ENCODE measurements at regions not wholly inside any gene's neighbourhood (a gene's known extent, or its start where the extent isn't known, plus 50 kb on each side); places are given as distances from the start of the nearest gene placed in this dataset.

DNA sequence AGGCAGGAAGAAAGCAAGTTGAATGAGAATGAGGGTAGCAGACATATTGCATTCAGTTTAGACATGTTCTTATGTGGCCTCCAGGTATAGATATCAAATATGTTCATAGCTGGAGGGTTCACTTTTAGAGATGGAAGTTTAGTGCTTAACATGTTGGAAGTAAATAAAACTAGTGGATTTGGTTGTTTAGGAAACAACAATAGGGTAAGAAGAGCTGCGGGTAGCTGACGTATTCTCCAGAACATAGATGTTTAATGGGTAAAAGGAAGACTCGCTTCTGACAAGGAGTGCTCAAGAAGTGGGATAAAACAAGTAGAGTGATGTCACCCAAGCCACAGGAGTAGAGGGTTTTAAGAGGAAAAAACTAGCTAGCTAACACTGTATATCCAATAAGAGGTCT is 128.4 kb upstream of the COL21A1 start:
- no peak for DNase-seq

DNA sequence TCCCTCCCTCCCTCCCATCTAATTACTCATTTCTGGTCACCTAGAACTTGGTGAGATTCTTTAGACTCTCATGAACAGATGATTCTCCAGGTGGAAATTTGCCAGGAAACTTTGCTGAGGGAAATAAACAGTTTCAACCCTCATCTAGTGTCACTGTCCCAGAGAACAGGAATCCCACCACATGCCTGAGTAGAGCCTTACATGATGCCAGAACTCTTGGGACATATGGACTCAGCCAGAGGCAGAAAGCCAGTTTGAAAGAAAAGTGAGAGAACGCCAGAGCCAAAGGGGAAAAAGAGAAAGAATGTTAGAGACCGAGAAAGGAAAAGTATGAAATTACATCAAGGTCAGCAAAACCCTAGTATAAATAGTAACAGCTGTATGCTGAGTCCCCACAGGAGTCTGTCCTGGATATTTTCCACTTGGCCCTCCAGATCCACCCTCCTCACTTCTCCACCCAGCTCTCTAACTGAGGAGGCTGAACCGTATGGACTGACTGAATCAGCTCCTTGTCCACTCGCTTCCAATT is 127.5 kb upstream of the COL21A1 start:
- peak; percentile 20 for DNase-seq

DNA sequence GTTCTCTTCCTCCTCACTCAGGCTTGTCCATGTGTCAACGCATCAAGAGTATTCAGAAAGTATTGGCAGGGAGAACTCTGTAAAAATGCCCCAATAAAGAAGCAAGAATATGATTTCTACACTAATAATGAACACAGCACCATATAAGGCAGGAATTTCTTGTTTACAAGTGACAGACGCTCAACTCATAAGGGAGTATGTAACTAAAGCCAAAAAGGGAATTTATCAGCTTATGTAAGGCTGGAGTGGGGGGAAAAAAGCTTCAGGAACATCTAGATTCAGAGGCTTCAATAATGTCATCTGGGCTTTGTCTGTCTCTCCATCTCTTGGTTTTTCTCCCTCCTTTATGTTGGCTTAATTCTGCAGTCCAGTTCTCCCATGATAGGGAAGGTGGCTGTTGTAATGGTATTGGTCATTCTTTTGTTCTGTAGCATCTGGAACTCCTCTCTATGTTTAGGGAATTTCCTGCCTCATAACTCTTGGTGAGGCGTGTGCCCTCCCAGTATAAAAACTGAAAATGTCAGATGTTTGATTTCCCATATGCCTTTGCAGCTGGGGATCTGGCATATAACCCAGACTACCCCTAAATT is 125.1 kb upstream of the COL21A1 start:
- no peak for DNase-seq

DNA sequence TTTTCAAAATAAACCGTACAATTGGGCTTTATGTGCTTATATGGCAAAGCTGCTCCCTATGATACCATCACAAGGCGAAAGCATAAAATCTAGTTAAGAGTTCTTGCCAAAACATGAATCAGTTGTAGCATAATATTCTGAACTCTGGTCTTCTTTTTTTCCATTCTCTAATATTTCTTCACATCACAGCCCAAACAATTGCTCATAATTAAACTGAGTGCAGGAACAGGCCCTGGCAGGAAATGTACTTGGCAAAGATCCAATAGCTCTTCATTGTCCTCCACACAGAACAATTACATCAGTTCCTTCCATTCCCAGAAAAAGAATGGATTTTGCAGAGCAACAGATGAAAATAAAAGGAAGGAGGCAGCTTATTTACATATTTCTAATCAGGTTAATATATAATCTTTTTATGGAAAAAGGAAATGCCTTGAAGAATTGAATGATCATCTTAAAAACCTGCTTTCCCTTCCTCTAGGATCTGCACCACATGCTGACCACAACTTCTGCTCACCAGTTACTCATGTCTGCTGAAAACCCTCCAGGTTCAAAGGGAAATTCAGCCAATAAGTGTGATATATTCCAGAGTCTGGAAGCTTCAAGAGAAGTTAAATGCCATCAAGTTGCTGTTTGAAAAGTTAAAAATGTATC is 123.3 kb upstream of the COL21A1 start:
- DNase-seq = peak; percentile 91

- peak; percentile 78 for DNase-seq
These were observed 122.8 kb upstream of the COL21A1 start for GRCh38 chr6:56370127-56370540.

GRCh38 chr6:56368491-56368890 is 121.1 kb upstream of the COL21A1 start:
- DNase-seq = no peak

DNA sequence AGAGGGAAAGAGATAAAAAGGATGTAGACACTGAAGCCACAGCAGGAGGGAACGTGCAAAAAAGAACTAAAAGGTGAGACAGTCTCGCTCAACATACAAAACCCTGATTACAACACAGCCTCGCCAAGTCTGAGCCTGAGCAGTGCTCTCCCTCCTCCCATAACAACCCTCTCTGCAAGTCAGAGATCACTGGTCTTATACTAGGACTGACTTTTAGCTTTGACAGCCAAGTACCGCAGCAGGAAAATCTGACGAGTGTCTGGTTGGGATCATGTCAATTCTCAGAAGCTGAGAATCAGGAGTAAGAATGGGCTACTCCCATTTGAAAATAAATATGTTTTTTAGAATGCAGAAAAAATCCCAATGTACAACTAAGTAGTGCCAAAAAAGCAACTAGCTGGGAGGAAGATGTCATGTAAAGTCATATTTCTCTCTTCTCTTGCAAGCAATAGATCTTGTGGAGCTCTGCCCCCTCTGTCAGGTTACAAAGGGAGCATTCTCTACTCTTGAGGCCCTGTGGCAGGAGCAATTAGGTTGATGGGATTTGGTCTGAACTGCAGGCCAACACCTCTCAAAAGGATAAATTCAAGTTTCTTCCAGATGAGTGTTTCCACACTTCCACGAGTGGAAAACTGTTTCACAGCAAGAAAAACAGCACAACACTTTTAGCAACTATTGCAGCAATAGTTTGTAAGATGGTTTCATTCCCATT is 118.9 kb upstream of the COL21A1 start:
- no peak for DNase-seq

DNA sequence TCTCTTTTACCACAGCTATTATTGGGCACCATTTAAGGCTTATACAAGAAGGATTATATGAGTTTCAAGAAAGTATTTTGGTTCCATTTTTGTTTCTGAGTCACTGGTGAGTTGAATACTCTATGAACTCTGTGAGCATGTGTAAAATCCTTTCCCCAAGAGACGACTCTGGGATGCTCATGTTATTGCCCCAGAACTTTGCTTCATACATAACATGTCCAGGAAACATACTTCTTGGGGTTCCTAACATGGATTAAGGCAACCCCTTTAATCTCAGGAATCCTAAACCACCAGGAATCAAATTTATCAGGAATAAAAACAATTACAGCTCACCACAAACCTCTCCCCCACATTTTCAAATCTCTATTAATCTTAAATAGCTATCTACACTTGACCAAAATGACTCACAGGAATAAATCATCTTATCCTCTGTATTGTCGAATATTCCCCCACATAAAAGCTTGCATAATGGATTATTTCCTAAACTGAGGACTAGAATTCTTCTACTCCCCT is 117.5 kb upstream of the COL21A1 start:
- peak; percentile 66 for DNase-seq

- no peak for DNase-seq
These were observed 117.0 kb upstream of the COL21A1 start for GRCh38 chr6:56364431-56364826.

DNA sequence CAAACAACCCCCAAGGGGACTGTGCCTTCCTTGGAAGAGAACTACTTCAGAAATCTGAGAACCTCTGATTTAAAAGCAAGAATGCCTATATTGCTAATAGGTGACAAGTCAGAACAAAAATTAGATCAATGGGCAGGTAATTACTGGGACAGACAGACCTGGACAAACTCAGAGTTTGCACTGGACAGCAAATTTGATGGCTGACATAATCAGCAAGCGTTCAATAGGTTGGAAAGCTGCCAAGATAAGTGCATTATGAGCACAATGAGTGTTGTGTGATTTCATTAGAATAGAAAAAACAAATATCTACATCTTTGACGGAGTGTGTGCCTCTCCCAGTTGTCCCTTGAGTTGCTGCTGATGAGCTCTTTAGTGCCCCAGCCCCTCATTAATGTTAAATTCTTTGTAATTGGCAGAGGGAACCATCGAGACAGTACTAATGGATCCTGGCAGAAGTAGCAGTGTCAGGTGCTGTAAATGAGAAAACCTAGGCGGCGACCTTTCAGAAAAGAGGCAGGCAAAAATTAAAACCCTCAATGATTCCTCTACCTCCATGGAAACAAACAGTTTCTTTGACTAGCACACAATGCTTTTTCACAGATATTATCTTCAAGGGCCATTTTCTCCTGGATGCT is 116.5 kb upstream of the COL21A1 start:
- no peak for DNase-seq

DNA sequence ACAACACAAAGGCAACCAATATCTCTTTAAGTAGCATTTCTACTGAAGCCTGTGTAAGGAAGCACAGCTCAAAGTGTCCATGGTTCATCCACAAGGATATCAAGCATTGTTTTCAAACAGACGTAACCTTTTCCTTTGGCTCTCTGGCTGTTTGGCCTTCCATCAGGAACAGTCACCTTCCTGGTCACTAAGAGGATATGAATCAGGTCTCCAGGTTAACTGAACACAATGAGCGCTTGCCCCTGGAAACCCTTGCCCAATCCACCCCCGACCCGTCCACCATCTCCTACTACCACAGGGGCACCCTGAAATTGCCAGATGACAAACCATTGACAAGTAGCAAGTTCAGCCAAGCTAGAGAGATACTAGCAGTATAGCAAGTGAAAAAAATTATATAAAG is 114.4 kb upstream of the COL21A1 start:
- no peak for DNase-seq

DNA sequence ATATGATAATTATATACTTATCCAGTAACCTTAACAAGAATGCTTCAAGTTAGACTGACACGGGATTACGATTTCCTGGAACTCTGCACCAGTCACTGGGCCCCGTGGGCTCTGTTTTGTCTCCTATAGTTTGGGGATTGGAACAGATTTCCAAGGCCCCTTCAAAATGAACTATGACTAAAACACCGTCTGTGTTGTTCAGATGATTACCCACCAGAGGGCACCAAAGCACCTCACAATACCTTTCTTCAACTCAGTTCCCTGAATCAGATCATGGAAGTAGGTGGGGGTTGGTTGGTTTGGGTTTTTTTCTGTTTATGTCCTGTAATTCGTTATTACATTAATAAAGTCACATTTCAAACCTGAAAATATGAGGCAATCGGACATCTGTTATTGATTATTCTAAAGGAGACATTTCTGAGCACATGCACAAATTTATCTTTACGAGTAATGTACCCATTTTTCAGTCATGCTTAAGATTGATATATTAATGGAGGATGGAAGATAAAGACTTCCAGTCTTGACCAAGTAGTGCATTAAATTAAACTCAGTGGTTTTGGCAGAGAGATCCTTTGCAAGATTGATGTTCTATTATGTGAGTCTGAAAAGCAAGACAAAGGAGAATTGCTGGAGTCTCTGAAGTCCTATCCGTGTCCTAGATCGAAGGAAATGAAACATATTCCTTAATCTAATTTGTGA is 112.0 kb upstream of the COL21A1 start:
- peak; percentile 61 for DNase-seq

DNA sequence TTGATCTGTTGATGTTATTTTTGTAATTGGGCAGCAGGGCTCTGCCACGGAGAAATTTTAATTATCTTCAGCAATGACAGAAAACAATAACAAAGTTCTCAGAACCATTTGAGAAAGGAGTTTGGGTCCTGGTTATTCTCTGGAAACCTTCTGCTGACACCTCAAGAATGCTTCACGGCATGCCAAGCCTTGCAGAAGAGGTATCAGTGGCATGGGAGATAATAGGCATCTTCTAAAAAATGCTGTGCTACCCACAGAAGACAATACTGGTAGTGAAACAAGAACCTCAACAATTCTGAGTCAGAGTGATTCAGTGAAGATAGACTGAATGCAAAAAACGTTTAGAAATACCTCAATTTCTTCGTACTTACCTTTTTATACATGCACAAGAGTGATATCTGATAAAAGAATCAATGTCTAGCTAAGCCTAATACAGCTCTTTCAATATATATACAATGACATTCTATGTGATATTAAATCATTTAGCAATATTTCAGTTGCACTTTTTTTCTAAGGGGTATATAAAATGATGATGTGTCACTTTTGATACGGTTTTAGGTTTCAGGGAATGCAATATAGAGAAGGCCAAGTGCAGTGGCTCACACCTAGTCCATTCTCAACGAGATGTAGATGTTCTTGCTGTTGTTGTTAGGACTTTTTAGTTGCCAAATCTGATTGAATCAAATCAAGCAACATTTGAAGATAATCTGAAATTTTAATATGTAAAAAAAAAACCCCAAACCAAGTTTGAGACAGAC is 110.4 kb upstream of the COL21A1 start:
- DNase-seq = peak; percentile 24

DNA sequence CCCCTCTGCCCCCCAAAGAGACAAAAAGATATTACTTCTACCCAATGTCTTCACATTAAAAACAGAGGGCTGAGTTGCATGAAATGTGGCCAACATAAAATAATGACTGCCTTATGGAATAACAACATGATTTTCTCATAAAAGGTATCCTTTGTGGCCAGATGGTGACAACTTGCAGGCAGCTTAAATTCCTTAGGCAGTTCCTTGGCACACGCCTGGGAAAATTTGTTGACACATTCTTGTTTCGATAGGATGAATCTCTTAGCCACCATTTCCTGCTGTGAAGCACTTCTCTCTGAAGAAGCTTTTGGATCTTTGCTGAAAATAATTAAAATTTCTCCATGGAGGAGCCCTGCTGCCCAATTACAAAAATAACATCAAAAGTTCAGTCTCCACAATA is 109.0 kb upstream of the COL21A1 start:
- peak; percentile 55 for DNase-seq

DNA sequence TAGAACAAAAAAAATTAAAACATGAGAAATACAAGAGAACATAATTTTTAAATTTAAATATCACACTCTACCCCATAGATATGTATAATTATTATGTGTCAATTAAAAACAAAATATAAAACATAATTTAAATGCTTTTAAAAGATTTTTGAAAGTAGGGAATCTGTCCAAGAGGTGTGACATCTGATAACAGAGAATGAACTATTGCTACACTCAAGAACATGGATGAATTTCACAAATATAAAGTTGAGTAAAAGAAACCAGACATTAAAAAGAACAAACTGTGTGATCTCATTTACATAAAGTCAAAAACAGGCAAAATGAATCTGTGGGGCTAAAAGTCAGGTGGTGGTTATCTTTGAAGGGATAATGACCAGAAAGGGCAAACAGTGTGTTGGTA is 106.5 kb upstream of the COL21A1 start:
- no peak for DNase-seq

- no peak for DNase-seq
These were observed 103.4 kb upstream of the COL21A1 start for GRCh38 chr6:56350628-56351260.

DNA sequence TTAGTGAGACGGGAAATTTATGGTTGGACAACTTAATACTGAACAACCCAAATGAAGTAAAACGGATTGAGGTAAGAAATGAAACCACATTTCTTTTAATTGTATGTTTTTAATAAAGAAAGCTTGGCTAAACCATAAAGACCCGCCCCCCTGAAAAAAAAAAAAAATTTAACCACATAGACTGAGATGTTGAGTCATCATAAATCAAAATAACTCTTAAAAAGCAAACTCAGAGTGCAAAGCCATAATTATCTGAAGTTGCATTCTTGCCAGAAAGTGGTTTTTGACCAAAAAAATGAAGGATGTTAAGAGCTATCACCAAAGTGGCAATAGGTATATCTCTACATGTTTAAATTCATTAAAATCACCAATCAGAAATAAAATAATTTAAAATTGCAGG is 101.8 kb upstream of the COL21A1 start:
- DNase-seq = peak; percentile 43

DNA sequence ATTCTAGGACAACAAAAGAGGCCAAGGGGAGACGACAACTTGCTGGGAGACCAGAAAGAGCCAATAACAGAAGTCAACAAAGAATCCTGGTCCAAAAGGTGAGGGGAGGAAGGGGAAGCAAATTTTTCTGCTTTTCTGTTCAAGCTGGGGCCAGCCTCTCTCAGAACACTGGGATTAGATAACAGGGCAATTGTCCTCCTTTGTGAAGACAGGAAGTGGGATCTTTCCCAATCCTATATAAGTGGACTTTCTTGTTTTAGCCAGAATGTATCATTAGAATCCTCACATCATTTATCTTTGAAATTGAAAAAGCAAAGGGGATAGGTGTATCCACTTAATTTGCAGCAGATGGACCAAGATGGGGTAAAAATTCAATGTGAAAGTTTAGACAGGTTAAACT is 101.2 kb upstream of the COL21A1 start:
- peak; percentile 27 for DNase-seq

DNA sequence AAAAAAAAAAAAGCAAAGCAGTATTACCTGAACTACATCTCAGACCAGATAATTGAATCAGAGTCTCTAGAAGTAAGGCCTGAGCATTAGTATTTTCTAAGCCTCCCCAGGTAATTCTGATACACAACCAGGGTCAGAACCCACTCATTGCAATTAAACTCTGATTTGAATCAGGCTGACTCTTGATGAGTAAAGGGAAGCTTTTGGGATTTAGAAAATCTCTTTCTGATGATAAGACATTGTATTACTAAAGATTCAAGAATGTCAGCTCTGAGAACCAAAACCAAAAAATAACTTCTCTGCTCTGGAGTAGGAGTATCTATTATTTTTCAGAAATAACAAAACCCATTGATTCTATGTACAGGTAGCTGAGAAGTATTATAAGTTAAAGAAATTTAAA is 100.1 kb upstream of the COL21A1 start:
- peak; percentile 73 for DNase-seq

GRCh38 chr6:56346958-56347357 is 99.6 kb upstream of the COL21A1 start:
- DNase-seq = peak; percentile 20

- no peak for DNase-seq
These were observed 98.1 kb upstream of the COL21A1 start for GRCh38 chr6:56345376-56345995.

Measured in HCEC 1CT (cell line).